ENCODE measurements at regions not wholly inside any gene's neighbourhood (a gene's known extent, or its start where the extent isn't known, plus 50 kb on each side); places are given as distances from the start of the nearest gene placed in this dataset.

DNA sequence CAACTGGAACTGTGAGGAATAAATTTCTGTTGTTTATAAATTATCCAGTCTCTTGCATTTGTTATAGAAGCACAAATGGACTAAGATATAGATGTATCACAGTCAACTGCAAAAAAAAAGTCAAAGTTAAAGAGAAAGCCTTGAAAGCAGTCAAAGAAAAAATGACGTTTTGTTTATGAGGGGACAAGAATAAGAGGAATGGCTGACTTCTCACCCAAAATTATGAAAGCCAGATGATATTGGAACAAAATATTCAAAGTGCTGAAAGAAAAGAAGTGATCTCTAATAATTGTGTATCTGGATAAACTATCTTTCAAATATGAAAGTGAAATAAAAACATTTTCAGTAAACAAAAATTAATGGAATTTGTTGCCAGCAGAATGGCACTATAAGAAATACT is 171.8 kb upstream of the IGF1R start:
- DNase-seq (ENCODE audit: low read depth): no peak

DNA sequence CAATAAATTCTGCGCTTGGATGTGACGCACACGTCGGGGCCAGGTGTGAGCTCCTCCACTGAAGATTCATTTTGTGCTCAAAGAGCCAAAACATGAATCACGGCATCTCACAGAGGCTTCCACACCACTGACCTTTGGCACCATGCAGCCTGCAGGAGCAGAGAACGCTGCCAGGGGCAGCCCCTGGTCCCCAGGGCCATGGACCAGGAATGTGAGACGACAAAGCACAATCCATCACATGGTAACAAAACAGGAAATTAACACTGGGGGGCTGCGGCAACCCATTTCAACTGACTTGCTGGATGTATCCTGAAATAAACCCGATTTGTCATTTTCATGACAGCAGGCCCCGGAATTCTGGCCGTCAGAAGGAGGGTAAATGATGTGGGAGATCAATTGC is 167.5 kb upstream of the IGF1R start:
- no peak for DNase-seq (ENCODE audit: low read depth)

DNA sequence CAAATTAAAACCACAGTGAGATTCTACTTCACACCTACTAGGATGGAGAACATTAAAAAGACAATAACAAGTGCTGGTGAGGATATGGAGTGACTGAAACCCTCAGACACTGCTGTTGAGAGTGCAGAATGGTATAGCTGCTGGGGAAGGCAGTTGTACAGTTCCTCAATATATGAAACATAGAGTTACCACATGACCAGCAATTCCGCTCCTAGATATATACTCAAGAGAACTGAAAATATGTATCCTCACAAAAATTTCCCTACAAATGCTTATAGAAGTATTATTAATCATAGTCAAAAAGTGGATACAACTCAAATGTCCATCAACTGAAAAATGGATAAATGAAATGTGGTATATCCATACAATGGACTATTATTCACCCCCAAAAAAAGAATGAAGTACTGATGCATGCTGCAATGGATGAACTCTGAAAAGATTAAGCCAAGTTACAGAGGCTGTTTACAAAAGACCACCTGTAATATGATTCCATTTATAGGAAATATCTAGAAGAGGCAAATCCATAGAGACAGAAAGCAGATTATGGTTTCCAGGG is 164.7 kb upstream of the IGF1R start:
- DNase-seq (ENCODE audit: low read depth): no peak

DNA sequence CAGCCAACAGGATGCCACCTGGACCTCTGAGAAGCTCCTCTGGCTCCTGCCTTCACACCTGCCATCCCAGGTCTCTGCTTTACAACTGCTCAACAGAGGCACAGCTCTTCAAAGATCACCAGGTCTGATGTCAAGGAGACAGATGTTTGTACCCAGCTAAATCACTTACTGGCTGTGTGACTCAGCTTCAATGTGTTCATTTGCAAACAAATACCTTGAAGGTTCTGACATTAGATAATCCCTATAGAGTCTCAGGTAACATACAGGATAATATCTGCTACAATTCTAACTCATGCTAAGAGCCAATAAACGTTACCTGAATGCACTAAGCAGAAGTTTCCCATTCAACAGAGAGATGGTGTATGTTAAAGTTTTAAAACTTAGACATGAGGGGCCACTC is 163.4 kb upstream of the IGF1R start:
- DNase-seq (ENCODE audit: low read depth): no peak

DNA sequence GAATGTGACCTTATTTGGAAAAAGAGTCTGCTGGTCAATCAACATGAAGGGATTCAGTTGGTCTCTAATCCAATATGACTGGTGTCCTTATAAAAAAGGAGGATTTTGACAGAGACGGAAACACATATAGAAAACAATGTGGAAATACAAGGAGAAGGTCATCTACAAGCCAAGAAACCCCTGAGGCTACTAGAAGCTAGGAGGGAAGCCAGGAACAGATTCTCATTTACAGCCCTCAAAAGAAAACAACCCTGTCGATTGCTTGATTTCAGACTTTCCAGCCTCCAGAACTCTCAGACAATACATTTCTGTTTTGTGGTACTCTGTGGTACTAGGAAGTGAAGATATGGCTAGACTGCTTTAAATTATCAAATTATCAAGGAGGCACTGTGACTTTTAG is 162.9 kb upstream of the IGF1R start:
- no peak for DNase-seq (ENCODE audit: low read depth)

DNA sequence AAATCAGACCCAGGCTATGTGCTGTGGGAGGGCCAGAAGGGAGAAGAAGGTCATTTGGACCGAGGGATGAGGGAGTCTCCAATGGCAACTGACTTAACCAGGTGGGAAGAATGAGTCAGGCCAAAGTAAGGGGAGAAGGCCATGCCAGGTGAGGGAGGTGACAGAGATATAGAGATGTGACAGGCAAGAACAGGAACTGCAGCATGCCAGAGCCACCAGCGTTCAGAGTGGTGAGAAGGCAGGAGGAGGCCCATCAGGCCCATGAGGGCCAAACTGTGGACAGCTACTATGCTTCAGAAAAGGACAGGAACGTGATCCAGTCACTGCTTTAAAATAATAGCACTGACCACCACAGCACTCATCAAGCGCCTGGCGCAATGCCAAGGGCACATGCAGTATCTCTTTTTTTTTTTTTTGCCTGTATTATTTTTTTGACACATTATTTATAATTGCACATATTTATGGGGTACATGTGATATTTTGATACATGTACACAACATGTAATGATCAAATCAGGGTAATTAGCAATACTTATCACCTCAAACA is 154.3 kb upstream of the IGF1R start:
- DNase-seq (ENCODE audit: low read depth): no peak

DNA sequence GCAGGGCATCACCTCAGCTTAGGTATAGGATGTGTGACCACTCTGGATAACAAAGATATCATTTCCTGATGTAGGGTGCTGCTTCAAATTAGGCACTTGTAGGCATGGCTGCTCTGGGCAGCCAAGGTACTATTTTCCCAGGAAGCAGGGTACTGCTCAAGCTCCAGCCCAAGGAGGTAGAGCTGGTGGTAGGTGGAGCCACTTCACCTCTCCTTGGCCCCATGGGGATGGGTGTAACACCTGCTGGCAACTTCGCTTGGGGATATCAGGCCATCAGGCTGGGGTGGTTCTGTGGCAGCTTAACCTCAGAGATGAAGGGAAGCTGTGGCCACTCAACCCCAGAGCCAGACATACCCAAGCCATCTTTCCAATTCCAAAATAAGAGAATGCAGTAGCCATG is 147.1 kb upstream of the IGF1R start:
- DNase-seq (ENCODE audit: low read depth): no peak

DNA sequence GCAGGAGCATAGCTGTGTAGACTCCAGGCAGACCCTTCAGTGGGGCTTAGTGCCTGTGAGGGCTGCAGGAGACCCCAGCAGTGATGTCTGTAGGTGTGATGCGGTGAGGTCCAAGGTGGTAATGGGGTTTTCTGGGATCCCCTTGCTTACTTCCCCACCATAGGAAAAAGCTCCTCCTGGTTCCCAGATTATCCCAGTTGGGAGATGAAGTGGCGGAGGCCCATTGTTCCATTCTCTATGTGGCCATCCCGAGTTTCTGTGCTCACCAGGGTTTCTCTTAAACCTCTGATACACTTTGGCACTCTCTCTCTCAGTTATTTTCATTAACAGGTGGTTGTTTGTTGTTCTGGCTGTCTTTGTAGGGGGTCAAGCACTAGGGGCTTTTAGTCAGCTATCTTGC is 146.7 kb upstream of the IGF1R start:
- no peak for DNase-seq (ENCODE audit: low read depth)

DNA sequence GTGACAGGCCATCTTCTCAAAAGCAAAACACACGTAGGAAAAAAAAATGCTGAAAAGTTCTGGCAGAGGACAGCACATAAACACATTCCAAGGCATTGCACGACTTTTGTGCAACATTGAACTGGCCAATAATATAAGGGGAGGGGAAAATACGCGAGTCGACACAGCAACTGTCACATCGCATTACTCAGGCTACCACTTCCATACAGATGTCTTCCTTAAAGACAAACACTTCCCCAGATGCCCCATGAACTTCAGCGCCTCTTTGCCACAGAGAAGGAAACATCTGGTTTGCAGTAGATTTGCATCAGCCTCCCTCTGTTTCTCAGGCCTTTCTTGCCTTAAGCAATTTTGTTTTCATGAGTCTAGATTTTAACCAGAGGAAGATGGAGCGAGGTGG is 144.4 kb upstream of the IGF1R start:
- DNase-seq (ENCODE audit: low read depth): no peak

DNA sequence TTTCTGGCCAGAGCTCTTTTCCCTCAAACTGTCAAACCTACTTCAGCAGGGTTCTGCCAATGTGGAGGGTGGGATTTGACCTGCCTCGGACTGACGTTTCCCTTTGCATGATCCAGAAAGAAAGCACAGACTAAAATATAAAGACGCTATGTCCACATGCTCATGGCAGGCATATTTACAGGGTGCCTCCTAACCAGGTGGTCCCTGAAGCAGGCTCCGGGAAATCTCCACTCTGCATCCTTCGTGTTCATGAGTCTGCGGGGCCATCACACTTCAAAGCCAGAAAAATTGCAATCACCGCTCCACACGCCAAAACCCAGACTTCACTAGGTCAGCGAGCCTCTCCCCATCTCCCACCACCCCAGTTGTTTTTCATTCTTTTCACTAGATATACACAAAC is 143.3 kb upstream of the IGF1R start:
- DNase-seq (ENCODE audit: low read depth): no peak

DNA sequence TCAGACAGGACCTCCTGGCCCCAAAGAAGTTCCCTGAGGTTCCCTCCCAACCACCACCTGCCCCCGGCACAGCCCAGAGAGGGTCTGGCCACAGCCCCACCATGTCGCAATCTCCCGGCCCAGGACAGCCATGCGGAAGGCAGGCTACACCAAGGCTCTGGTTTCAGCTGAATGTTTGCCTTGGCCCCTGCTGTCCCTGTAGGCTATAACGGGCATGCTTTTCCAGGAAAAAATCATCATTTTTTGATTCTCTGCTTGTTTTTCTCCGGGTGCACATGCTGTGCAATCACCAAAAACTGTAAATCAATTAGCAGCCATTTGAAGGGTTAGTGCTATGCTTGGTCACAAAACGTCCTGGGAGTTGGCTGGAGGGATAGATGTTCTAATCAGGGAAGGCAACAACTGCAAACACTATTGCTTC is 142.7 kb upstream of the IGF1R start:
- DNase-seq (ENCODE audit: low read depth): no peak

DNA sequence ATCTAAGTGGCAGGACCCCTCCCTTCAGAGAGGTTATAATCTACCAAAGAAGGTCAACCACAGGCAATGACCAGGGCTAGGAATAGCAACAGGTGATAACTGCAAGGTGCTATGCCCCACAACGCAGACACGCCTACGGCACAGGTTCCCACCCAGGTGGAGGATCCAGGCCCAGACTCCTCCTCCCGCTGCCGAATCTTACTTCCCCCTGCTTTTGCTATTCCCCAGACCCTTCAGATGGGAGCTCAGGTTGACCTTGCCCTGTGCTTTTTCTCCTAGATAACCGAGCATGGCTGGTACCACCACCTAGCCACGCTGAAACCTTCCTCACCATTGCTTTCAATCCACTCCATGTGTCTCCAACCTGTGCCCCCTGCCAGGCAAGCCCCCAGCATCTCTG is 142.2 kb upstream of the IGF1R start:
- no peak for DNase-seq (ENCODE audit: low read depth)

DNA sequence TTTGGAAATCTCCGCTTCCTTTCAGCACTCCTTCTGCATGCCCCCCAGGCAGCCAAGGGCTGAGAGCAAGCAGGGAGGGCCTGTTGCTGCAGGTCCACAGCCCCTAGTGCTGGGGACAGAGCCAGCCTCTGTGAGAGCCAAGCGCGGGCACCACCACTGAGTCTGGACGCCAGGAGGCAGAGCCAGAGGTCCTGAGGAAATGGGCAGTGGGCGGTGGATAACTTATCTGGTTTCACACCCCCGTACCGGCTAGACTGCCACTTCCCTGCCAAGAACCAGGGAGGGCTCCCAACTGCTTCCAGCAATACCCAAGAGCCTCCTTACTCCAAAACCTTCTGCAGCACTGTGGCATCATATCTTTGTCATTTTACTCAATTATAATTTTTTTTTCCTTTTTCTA is 141.6 kb upstream of the IGF1R start:
- no peak for DNase-seq (ENCODE audit: low read depth)

DNA sequence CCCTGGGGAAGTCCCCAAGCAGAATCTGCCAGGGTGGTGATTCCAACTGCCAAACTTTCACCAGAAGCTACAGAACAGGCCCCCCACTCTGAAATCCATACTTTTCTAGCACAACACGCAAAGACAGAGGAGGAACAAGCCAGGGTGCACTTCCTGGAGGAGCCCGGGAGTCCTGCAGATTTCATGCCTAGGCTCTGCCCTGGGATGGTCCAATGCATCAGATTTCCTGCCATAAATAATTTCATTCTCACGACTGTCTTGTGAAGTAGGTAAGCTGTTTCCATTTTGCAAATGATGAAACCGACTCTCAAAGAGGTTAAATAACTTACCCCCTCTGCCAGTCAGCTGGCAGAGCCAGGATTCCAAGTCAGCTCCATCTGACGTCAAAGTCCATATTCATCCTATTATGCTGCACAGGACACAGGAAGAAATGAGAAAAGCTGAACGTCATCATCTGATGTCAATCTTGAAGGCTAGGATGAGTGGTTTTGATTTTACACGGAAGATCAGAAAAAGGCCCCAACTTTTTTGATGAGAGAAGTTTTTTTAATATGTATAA is 134.8 kb upstream of the IGF1R start:
- no peak for DNase-seq (ENCODE audit: low read depth)

DNA sequence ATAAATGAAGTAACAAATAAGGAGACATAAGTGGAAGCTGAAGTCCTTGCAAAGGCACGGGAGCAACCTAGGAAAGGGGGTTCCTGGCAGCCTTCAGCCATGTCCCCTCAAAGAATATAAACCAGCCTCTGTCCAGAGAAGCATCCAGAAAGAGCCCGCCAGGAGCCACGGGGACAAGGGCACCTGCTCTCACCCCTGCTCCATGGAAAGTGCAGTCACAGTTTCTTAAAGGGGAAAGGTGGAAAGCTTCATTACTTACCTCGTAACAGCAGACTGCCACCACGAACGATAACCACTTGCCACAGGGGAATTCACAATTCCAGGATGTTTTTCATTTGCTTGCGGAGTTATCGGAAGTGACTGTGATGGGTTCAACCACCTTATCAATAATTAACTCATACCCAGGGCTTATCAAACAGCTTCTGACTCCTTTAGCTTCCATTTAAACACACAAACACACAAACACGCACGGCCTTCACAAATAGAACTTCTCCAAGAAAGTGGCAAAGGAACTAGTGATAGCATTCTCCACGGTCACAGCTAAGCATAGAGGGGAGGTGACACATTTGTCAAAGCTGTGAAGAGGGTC is 134.2 kb upstream of the IGF1R start:
- no peak for DNase-seq (ENCODE audit: low read depth)

DNA sequence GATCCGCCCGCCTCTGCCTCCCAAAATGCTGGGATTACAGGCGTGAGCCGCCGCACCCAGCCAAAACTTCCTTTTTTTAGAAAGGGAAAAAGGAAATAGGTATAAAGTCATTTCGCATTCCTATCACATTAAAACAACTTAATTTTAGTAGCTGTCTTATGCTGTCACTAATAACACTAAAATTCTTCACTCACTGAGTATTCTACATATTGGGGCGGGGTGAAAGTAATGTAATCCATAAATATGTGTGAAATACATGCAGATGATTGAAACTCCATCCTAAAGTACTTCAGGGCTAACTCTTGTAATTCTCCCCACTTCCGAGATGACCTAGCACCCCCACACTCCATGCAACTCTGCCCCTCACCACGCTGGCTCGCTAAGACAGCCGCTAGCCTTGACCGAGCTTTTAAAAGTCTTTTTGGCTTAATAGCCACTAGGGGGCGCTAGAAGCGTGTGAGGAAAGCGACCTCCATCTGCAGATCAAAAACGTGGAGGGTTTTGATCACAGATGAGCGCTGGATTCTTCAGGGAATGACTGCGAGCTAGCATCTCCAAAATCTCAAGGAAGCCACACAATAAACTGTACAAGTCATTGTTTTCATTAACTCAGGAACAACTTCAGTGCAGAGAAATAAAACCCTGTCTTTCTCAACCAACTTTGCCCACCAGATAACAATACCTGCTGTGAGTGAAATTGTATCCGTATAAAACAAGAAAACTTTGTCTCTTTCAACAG is 129.3 kb upstream of the IGF1R start:
- DNase-seq (ENCODE audit: low read depth): no peak

DNA sequence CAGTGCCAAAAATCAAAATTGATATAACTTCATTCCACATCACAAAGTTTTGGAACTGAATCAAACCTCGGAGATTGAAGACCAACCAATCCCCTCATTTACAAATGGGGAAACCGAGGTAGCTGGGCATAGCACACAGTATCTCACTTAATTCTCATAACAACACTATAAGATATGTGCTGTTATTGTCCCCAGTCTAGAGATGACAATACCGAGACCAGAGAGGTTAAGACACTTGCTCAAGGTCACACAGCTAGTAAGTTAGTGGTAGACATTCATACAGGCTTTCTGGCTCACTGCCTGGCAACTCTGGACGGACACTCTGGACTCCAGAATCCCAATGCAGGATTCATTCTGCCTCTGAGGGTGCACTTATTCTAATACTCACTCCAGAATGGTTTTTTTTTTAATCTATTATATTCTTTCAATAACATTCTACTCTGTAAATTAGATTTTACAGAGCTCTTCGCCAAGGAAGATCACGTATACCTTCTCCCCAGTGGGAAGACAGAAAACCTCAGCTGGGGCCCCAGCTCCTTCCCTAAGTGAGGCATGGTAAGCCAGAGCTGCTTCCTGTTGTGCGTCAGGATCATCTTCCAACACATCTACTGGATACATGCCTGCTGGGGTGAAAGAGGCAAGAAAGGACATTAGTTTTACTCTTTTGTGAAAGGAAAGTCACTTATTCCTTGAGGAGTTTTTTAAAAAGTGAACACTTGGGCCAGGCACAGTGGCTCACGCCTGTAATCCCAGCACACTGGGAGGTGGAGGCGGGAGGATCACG is 128.4 kb upstream of the IGF1R start:
- no peak for DNase-seq (ENCODE audit: low read depth)

DNA sequence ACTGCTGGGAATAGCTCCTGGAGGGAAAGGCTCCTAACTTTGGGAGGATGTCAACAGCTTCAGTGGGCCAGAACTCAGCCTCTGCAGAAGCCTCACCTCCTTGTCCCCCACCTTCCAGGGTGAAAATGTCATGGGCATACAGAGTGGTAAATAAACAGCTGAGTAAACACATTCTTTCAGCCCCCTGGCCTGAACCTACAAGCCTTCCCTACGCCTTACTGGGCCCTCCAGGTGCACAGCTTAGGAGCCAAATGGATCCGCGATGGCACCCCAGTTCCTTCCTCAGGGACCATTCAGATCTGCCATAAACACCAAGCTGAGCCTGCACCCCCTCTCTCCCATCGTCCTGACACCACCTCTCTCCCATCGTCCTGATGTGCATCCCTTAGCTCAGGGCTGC is 126.2 kb upstream of the IGF1R start:
- no peak for DNase-seq (ENCODE audit: low read depth)

DNA sequence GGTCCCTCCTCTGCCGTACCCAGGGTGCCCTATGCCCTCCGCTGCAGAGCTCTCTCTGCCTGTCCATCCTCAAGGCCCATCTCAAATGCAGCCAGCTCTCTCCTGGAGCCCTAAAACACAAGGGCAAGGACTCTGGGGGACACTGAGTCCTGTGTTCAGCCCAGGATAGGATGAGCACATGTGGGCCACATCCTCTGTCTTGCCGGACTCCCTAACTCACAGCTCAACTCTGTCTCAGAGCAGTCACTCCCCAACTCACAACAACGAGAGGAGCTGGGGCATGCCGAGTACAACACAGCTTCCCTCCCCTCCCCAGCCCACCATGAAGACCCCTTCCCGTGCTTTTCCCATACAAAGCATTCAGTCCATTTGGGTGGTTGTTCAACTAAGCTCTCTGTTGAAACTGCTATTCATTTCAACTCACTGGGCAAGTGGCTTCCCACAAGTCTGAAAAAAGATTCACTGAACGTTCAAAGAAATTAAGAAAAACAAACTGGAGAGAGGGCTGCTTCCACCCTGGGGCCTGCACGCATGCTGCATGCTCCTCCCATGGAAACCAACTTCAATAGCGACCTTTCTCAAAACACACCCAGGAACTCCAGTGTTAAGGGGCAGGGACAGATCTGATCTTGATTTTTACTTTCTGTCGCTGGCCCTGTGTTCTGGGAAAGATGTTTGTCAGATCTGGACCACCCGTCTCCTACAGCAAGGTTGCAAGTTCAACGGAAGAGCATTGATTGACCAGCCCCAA is 124.3 kb upstream of the IGF1R start:
- DNase-seq (ENCODE audit: low read depth): no peak

DNA sequence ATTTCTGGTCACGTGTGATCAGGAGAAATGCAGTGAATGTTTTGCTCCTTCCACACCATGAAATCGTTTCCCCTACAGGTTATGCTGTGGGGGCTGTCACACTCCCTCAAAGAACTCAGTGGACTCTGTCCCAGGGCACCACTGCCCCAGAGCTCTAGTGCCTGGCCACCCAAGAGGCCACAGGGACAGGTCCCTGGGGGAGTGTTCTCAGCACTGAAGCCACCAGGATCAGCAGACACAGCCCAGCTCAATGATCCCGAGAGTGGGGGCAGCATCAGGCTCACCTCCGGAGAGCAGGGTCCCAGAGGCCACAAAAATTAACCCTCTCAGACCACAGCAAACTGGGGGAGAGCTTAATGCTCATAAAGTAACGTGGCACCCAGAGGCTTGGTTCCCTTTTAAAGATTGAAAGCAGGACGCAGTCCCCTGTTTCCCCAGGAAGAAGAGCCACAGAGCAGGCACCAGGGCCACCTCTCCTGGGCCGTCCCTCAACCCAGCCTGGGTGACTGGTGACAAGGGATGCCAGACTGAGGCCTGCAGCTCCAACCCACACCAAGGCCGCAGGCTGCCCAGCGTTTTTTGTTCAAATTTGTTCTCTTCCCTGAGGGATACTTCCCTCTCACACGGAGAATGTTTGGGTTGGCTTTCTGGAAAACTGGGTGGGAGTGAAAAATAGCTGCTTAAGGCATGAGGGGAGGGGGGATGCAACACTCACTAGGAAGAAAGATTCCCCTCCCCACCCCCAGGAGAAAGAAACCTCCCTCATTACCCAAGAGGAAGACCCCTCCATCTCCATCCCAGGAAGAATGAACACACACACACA is 123.3 kb upstream of the IGF1R start:
- no peak for DNase-seq (ENCODE audit: low read depth)

DNA sequence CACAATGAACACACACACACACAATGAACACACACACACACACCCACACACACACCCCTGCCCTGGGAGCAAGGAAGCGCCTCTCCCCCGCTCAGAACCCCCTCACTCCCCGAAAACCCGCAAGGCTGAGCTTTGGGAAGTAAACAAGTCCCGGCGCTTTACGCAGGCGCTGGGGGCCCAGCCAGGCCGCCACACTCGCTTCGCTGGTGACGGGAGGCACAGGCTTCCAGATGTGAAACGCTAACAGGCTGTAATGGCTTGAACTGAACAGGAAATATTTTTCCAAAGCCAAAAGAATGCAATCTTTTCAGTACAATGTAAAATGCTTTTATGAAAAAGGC is 122.7 kb upstream of the IGF1R start:
- no peak for DNase-seq (ENCODE audit: low read depth)

Data from stimulated activated CD8-positive, alpha-beta memory T cell treated with anti-CD3 and anti-CD28 coated beads, Interleukin-15, amount 100 ng/mL, for 24 hours (primary cell).